GM21619 (cell line): ENCODE measurements at regions not wholly inside any gene's neighbourhood (a gene's known extent, or its start where the extent isn't known, plus 50 kb on each side); places are given as distances from the start of the nearest gene placed in this dataset.

Experiments
- ATAC-seq: cut with Tn5 transposase; IDR thresholded peaks from one replicate; pipeline ENCODE4 v1.9.1; 2021; ENCODE audit not compliant: unreplicated experiment

DNA sequence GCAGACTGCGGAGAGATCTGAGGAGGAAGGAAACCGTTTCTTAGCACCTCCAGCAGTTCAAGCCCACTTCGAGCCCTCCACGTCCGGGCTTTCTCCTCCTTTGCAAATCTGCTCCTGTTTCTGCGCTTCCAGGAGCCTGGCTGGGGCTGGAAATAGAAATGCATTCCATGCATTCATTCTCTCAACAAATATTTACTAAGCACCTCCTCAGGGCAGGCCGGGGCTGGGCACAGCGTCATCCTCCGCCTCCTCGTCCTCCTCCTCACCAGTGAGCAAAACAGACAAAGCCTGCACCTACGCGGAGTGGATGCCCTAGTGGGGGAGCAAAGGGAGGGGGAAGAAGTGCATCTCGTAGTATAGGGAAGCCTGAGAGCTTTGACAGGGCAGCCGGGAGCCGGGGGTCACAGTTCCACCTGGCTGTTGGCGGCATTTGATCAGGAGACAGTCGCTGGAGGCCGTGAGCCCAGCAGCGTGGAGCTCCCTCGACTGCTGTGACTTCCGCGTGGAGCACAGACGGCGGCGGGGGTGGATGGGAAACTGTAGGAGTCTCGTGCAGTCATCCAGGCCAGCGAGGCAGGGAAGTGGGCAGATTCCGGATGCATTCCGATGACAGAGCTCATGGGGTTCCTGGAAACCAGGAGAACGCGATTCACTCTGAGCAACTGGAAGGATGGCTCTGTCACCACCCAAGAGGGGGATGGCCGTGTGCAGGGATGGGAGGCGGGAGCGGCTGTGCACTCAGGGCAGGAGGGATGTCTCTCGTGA, 93.5 kb downstream of the SIK1 start:
- ATAC-seq = no peak

DNA sequence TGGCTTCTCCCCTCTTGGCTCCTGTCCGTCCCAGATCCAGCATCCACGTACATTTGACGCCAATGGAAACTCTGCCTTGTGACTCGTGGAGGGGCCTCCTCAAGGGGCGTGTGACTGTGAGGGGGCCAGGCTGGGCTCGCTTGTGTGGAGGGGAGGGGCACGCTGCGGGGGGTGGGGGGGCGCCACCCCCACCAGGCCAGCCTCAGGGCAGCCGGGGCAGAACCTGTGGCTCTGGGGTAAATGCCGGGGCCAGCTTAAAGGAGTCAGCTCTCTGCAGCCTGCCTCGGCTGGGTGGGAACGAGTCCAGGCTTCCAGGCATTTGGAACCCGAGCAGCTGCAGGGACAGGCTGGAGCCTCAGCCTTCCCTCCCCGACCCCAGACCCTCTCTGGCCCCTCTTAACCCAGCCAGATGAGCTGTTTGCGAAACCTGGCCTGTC, 94.1 kb downstream of the SIK1 start:
- ATAC-seq = no peak

DNA sequence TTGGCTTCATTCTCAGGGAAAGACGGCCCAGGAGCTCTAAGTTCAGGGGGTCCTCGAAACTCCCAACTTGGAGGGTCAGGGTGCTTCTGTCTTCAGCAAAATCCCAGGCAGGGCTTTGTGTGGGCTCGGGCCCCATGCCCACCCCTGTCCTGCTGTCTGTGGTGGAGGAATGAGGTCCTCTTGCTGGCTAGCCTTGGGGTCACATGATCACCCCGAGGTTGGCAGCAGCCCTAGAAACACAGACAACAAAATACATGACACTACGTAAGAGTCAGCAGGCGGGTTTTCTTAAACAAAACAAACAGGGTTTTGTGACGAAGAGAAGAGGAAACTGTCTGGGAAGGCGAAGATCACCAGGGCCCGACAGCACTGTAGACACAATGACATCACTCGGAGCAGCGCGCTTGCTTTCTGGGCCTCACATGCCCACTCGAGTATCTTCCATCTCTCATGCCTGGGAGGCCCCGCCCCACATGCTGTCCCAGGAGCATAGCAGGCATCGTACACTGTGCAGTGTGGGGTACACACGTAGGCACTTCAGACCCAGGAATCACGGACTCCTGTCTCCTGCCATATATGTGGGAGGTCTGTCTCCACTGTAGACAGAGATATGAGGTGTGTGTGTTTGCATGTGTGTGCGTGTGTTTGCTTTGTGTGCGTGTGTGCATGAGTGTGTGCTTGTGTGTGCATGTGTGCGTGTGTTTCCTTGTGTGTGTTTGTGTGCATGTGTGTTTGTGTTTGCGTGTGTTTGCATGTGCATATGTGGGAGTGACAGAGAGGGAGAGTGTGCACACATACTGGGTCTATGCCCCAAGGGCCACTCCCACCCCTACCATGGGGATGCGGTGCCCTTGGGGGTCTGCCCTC, 94.7 kb downstream of the SIK1 start:
- ATAC-seq = no peak

DNA sequence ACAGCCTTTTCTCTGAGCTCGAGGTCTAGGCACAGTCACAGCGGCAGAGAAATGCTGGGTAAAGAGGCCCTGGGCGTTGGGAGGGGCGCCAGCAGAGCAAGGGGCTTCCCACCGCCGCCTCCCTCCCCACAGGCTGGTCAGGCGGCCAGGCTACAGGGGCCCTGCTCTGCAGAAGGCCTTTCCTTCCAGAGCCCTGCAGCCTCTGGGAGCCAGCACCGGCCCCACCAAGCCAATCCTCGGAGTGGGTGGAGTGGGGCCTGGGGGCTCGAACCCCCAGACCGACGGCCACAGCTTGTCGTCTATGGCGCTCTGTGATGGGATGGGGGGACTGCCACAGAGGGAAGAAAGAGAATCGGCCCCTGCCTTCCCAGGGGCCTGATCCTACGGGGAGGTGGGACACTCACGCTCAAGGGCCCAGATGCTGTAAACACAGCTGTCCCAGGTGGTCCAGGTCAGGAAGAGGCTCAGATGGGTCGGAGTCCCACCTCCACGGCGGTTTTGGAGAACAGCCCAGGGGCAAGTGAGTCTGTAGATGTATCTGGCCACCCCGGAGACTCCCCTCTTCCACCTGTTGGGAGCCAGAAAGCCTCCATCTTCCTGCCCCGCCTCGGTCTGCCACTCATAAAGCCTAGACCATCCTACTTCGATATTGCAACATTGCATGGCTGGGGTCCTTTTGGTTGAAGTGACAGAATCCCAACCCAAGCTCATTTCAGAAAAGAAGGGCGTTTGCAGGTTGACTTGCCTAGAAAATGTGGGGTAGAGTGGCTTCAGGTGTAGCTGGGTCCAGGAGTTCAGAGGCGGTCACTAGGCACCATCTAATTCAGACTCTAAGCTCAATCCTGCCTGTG, 95.6 kb downstream of the SIK1 start:
- no peak for ATAC-seq

DNA sequence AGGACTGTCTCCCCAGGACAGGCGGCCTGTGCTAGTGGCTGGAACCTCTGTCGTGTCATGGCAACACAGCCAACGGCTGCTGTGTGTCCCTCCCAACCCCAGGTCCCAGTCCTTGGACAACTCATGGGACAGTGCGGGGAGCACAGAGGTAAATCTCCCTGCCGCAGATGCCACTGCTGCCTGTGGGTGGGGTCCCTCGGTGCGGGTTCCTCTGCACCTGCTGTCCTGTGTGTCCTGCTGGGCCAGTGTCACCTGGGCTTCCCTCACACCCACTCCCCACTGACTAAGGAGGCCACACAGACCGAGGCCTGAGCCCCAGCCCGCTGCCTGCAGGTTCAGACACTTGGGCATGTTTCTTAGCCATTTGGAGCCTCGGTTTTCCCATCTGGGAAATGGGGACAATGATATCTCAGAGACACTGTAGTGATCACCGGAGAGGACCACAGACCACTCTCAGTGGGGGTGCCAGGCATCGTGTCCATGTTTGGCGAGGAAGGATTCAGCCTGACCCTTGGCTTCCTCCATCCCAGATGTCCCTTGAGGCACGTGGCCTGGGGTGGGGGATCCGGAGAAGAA, 96.5 kb downstream of the SIK1 start:
- no peak for ATAC-seq

DNA sequence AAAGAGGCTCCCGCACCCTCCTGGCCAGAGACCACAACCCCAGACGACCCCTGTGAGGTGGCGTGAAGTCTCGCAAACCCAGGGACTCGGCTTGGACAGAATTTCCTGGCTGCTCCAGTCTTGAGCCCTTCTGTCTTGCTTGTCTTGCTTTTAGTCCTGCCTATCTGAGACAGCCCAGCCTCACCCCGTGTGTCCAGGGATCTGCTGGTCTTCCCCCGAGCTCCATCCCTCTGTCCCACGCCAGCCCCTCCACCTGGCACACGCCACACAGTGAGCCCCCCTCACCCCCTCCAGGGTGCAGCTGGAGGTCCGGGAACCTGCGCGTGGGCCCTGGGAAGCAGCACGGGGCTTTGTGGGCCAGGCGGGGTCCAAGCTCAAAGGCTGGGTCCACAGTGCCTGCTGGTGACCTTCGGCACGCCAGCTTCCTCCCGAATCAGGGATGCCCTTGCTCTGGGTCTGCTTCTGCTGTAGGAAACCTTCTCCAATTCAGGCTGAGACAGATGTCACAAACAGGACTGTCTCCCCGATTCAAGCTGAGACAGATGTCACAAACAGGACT, 97.1 kb downstream of the SIK1 start:
- no peak for ATAC-seq

DNA sequence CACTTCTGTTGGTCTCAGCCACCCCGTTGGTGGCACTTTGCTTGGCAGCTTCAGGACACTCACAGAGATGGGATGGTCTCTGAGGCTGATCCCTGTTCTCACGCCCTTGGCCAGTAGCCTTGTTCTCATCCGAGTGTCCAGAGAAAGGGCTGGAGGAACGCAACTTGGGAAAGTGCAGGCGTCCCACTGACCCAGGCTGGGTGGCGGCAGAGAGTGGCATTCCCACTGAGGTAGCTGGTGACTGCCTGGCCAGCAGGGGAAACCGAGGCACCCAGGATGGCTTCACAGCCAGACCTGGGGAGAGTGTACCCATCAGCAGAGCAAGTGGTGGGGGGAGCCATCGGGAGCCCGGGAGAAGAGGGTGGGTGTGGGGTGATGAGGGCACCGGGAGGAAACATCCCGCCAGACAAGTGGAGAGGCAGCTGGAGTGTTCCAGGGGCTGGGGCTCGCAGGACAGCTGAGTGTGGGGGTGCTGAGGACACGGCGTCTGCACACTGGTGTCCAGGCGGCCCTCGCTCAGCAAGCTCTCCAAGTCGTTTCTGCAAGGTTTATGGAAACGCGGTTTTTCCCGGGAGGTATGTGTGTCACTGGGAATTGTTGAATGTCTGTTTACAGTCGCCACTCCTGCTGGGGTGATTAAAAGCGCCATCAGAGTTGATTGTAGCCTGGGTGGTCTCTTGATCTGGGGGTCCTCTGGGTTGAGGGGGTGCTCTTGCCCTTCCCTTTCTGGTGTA, 97.8 kb downstream of the SIK1 start:
- ATAC-seq = no peak

DNA sequence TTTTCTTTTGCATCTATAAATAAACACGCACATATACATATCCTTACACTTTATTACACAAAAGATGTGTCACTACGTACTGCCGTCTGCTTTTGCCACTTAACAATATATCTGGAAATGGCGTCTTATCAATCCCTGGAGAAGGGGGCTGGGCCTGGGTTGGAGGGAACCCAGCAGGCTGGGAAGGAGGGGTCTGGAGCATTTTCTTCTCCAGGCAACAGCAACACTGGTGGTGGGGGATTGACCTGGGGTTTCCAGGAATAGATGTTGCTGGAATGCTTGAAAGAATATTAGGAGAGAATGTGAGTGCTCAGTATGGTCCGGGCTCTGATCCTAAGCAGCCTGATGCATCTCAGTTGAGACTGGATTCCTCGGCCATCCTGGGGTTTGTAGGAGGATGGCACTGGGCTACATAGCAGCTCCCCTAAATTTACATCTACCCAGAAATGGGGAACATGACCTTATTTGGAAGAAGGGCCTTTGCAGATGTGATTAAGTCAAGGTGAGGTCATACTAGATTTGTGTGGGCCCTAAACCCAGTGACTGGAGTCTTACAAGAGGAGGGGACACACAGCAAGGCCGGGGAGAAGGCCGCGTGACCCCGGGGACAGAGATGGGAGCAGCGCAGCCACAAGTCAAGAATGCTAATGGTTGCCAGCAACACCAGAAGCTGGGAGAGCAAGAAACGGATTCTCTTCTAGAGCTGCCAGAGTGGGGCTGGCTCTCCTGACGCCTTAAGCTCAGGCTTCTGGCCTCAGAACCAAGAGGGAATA, 98.6 kb downstream of the SIK1 start:
- no peak for ATAC-seq

DNA sequence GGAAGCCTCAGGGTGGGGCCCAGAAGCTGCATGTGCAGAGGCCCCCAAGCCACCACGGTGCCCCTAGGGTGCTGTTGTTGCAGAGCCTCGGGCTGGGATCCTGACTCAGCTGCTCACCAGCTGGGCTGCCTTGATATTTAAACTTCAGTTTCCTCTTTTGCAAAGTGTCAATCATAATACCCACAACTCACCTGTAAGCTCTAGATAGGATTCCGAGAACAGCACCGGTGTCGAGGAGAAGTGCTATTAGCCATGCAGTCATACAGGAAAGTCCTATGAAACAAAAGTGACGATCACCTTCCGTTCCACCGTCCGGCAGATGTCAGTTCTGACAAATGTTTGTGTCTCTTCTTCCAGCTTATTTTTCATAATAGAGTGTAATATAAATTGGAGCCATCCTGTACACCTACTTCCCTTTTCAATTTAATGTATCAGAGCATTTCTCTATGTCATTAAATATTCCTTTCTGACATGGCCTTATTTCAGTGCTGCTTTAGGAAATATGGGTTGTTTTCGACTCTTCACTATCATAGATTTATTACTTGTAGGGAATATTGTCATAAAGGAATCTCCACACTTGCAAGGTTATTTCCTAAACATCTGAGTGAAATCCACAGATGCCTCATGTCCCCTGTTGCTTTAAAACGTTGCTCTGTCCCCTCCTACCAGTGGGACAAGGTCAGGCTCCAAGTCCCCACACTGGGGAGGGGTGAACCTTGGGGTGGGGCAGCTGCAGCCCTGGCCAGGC, 100.8 kb downstream of the SIK1 start:
- no peak for ATAC-seq

DNA sequence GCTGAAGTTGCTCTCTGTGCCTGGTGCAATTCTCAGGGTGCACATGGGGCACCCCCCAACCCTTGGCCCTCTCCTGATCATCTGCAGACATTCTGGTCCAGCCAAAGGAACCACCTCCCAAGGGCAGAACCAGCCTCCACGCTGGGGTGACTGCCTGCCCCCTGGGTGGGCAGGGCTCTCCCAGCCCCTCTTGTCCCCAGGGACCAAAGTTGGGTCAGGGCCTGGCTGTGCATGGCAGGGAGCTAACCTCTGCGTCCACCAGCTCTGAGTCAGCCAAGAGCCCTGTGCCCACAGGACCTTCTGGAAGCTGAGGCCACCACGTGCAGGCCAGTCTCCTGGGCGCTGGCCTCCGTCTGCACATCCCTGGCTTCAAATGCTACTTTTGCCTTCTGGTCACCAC, 101.9 kb downstream of the SIK1 start:
- ATAC-seq = no peak

DNA sequence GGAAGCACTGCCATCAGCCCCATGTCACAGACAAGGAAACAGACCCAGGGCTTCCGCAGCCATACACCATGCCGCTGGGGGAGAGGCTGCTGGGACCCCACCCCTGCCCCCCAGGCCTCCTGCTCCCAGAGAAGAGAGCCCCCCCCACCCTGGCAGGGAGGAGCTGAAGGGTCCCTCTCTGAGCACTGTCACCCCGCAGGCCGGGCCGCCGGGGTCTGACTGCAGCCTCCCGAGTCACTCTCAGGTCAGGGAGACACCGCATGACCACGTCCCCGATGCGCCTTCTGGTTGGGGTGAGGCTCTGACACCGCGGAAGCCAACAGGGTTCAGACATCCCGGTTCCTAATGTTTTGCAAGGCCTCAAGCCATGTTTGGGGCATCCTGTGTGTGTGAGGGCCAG, 102.3 kb downstream of the SIK1 start:
- no peak for ATAC-seq

DNA sequence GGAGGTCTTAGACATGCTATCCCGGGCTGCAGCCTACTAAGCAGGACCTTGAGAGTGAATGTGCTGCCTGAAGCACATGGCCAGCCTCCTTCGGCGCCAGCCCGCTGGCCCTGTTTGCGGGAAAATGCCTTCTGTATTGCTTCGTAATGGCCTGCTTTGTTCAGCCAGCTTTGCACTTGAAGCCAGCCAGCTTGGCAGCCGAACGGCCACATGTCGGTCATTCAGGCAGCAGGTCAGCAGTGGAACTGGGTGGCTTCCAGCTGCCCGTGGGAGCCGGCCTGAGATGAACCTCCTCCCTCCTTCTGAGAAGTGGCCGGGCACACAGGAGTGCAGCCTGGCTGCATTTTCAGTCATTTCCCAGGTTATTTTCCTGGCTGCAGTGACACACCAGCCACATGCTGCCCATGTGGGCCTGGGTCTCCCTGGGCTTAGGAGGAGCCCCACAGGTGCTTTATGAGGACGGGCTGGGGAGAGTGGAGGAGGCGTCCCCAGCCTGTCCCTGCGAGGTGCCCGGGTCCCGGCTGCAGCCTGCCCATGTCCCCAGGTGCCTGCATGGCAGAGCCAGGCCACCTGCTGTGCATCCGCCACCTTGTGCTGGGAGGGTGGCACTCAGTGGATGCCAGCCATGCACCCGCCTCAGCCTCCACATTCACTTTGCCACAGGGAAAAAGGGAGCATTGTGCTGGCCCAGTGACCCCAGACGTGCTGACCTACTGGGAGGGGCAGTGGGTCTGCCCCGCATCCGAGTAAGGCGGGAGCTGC, 103.5 kb downstream of the SIK1 start:
- no peak for ATAC-seq

DNA sequence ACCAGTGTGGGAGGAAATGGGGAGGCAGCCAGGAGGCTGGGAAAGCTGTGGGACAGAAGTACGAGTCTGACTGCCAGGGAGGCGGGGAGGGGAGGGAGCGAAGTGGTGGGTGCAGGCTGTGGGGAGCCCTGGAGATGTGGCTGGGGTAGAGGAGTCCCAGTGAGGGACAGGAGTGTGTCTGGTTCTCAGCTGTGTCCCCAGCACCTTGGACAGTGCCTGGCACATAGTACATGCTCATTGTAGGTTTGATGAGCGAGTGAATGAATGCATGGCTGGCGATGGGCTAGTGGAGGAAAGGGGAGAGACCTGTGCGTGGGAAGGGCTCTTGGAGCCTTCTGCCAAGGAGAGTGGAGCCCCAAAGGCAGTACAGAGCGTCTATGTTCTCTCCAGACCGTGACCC, 104.1 kb downstream of the SIK1 start:
- no peak for ATAC-seq

DNA sequence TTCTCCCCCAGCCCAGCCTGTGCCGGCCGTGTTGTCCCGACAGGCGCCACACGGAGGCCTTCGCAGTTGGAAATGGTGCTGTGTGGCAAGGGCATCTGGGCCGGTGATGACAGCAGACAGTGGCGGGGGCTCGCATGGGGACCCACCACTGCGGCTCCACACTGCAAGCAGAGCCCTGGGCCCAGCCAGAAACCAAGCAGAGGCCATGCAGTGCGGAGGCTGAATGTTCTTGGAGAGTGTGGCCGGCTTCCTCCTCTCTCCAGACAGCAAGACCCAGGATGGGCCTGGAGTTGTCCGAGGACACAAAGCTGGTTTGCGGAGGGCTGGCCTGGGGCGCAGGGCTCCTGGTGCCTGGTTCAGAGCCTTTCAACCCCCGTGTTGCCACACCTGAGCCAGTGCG, 104.6 kb downstream of the SIK1 start:
- ATAC-seq = no peak

DNA sequence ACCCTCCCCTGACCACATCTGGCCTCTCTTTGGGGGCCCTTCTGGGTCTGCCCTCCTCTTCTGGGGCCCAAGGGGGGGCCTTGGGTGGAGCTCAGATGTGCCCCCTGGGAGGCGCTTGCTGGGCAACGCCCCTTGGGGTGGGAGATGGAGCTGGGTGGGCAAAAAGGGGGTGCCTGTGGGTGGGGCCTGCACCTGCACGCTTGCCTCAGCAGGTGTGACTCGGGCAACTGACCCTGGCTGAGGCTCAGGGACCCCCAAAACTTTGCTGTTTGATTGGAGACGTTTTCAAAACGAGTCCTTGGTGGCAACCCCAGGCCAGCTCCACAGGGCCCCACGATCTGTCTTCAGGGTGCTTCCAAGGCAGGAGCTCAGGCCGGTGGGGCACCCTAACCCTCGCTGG, 105.3 kb downstream of the SIK1 start:
- ATAC-seq = no peak

DNA sequence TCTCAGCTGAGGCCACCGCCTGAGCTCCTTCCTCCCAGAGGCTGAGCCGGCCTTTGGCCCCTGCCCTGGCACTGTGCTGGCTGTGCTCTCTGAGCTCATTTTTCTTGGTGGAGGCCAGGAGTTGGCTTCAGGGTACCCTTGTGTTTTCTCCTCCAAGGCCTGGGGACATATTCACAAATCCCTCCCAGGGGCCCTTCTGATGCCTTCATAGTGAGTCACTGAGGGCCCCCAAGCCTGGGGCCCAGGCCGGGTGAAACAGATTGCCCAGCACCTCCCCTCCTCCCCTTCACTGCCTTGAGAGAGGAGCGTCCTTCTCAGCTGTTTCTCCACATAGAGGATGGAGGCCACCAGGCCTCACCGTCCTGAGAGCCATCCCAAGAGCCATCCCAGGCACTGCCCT, 105.8 kb downstream of the SIK1 start:
- ATAC-seq = no peak

DNA sequence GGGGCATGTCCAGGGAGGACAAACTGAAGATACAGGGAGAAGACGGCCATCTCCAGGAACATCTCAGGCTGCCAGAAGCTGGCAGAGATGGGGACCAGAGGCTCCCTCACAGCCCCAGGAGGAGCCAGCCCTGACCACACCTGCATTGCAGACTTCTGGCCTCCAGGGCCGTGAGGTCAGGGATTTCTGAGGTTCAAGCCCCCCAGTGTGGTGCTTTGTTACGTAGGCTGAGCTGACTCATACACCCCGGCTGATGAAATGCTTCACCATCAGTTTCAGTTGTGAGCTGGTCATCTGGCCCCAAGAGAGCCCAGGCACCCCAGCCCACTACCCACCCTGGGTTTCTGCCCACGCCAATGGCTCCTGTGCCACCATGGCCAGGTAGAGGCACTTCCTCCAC, 106.4 kb downstream of the SIK1 start:
- ATAC-seq = no peak
